Progenitor cell of endocrine pancreas (in vitro differentiated cells): ENCODE measurements at regions not wholly inside any gene's neighbourhood (a gene's known extent, or its start where the extent isn't known, plus 50 kb on each side); places are given as distances from the start of the nearest gene placed in this dataset.

Experiments
- DNase-seq: peaks from one replicate; pipeline ENCODE4 v3.0.0; 2021; ENCODE audit warnings: low spot score; ENCODE audit not compliant: unreplicated experiment
- H3K27ac Mint-ChIP-seq: 2 replicates; pipeline ENCODE4 v1.8.0; 2021; ENCODE audit warnings: mild to moderate bottlenecking, moderate library complexity, mixed read lengths
- H3K27me3 Mint-ChIP-seq: 2 replicates; pipeline ENCODE4 v1.8.0; 2021; ENCODE audit warnings: mixed read lengths
- H3K36me3 Mint-ChIP-seq: 2 replicates; pipeline ENCODE4 v1.8.0; 2022; ENCODE audit warnings: mixed read lengths; ENCODE audit not compliant: insufficient read depth
- H3K4me1 Mint-ChIP-seq: 2 replicates; pipeline ENCODE4 v1.8.0; 2021; ENCODE audit warnings: low read depth, mixed read lengths
- H3K4me3 Mint-ChIP-seq: 2 replicates; pipeline ENCODE4 v1.8.0; 2021; ENCODE audit warnings: low read depth, mild to moderate bottlenecking, moderate library complexity, mixed read lengths
- H3K9me3 Mint-ChIP-seq: 2 replicates; pipeline ENCODE4 v1.8.0; 2021; ENCODE audit warnings: low read depth, mixed read lengths
- TF ChIP-seq, protein P1 (sequence below): fragments of 200-600 bp; sonication (generic); IDR thresholded peaks from one replicate; pipeline ENCODE4 v1.5.0; 2021; ENCODE audit warnings: antibody characterized with exemption, mild to moderate bottlenecking; ENCODE audit not compliant: unreplicated experiment

- Mint-ChIP-seq H3K27me3 (peaks cover 28% of the 10 kb centered on the region), H3K4me3 (no peak overlapping the region), H3K36me3 (no peaks in the 10 kb centered on the region), H3K9me3 (no peaks in the 10 kb centered on the region), H3K4me1 (peaks cover 13% of the 10 kb centered on the region), H3K27ac (no peak overlapping the region)
- TF ChIP-seq, protein P1, sequence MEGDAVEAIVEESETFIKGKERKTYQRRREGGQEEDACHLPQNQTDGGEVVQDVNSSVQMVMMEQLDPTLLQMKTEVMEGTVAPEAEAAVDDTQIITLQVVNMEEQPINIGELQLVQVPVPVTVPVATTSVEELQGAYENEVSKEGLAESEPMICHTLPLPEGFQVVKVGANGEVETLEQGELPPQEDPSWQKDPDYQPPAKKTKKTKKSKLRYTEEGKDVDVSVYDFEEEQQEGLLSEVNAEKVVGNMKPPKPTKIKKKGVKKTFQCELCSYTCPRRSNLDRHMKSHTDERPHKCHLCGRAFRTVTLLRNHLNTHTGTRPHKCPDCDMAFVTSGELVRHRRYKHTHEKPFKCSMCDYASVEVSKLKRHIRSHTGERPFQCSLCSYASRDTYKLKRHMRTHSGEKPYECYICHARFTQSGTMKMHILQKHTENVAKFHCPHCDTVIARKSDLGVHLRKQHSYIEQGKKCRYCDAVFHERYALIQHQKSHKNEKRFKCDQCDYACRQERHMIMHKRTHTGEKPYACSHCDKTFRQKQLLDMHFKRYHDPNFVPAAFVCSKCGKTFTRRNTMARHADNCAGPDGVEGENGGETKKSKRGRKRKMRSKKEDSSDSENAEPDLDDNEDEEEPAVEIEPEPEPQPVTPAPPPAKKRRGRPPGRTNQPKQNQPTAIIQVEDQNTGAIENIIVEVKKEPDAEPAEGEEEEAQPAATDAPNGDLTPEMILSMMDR: no peak
- no peak for DNase-seq
These were observed 163.3 kb upstream of the IL12A start for GRCh38 chr3:159825216-159825854.

GRCh38 chr3:159828542-159828943 is 160.1 kb upstream of the IL12A start:
- TF ChIP-seq, protein P1: peak; percentile 63
- Mint-ChIP-seq H3K27me3 (peaks cover 8% of the 10 kb centered on the region), H3K27ac (no peak overlapping the region), H3K36me3 (no peaks in the 10 kb centered on the region), H3K4me3 (no peak overlapping the region), H3K4me1 (peaks cover 13% of the 10 kb centered on the region), H3K9me3 (no peaks in the 10 kb centered on the region)
- no peak for DNase-seq

DNA sequence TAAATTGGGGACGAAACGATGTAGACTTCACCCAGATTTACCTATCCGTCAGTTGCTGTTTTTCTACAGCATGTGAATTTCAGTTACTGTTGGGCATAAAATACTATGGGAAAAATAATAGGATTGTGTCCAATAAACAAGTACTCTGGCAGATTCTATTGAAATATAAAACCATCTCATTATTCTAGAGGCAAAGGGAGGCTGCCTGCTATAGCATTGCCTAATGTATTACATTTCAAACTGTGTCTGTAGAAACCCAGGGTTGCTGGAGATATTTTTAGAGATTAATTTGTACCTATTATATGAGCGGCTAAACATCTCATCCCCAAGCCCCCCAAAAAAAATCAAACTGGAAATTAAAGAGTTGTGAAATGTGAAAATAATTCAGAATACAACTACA is 159.6 kb upstream of the IL12A start:
- Mint-ChIP-seq H3K27ac (no peak overlapping the region), H3K4me3 (no peak overlapping the region), H3K27me3 (peaks cover 8% of the 10 kb centered on the region), H3K9me3 (no peaks in the 10 kb centered on the region), H3K4me1 (peaks cover 10% of the 10 kb centered on the region), H3K36me3 (no peaks in the 10 kb centered on the region)
- TF ChIP-seq, protein P1: no peak
- DNase-seq: no peak

GRCh38 chr3:159829539-159830227 is 159.0 kb upstream of the IL12A start:
- TF ChIP-seq, protein P1: no peak
- no peaks in the 10 kb centered on the region for H3K36me3 Mint-ChIP-seq
- peaks cover 5% of the 10 kb centered on the region for H3K4me1 Mint-ChIP-seq
- no peak overlapping the region for H3K27ac Mint-ChIP-seq
- H3K9me3 Mint-ChIP-seq: no peaks in the 10 kb centered on the region
- no peak for DNase-seq
- H3K27me3 Mint-ChIP-seq: peaks cover 8% of the 10 kb centered on the region
- no peak overlapping the region for H3K4me3 Mint-ChIP-seq

- Mint-ChIP-seq H3K27me3 (peaks cover 6% of the 10 kb centered on the region), H3K27ac (no peak overlapping the region), H3K4me1 (no peaks in the 10 kb centered on the region), H3K4me3 (no peak overlapping the region), H3K36me3 (no peaks in the 10 kb centered on the region), H3K9me3 (no peaks in the 10 kb centered on the region)
- TF ChIP-seq, protein P1: no peak
- no peak for DNase-seq
These were observed 158.0 kb upstream of the IL12A start for GRCh38 chr3:159830523-159831154.
